H9 (cell line): ENCODE measurements at regions not wholly inside any gene's neighbourhood (a gene's known extent, or its start where the extent isn't known, plus 50 kb on each side); places are given as distances from the start of the nearest gene placed in this dataset.

Experiments
- DNase-seq: peaks from one replicate; pipeline ENCODE4 v3.0.0-alpha.2; 2017
- H2AFZ ChIP-seq: one replicate; pipeline ENCODE4 v1.6.1; 2013; ENCODE audit warnings: mild to moderate bottlenecking, low read length, control low read depth, moderate library complexity
- H2AK5ac ChIP-seq: 2 replicates; pipeline ENCODE4 v1.6.1; 2013; ENCODE audit warnings: low read length, control low read depth, mixed read lengths; ENCODE audit not compliant: insufficient read length
- H2BK120ac ChIP-seq: one replicate; pipeline ENCODE4 v1.6.1; 2013; ENCODE audit warnings: low read depth, mild to moderate bottlenecking, low read length, control low read depth, inconsistent platforms; ENCODE audit not compliant: poor library complexity, severe bottlenecking
- H2BK12ac ChIP-seq: 2 replicates; pipeline ENCODE4 v1.6.1; 2013; ENCODE audit warnings: low read length, control low read depth, mixed read lengths, low read depth; ENCODE audit not compliant: insufficient read length
- H2BK15ac ChIP-seq: 2 replicates; pipeline ENCODE4 v1.6.1; 2013; ENCODE audit warnings: low read depth, low read length, control low read depth
- H2BK20ac ChIP-seq: one replicate; pipeline ENCODE4 v1.6.1; 2013; ENCODE audit warnings: low read depth, mild to moderate bottlenecking, low read length, control low read depth, inconsistent platforms; ENCODE audit not compliant: poor library complexity, severe bottlenecking
- H2BK5ac ChIP-seq: 2 replicates; pipeline ENCODE4 v1.6.1; 2013; ENCODE audit warnings: low read length, control low read depth, mixed read lengths; ENCODE audit not compliant: insufficient read length
- H3K14ac ChIP-seq: 2 replicates; pipeline ENCODE4 v1.6.1; 2013; ENCODE audit warnings: low read length, control low read depth; ENCODE audit not compliant: insufficient read depth
- H3K18ac ChIP-seq: 2 replicates; pipeline ENCODE4 v1.6.1; 2013; ENCODE audit warnings: low read depth, mild to moderate bottlenecking, mixed read lengths, low read length, control low read depth; ENCODE audit not compliant: insufficient read length
- H3K23ac ChIP-seq: 2 replicates; pipeline ENCODE4 v1.6.1; 2013; ENCODE audit warnings: low read length, control low read depth, mixed read lengths, low read depth; ENCODE audit not compliant: insufficient read length
- H3K23me2 ChIP-seq: 2 replicates; pipeline ENCODE4 v1.6.1; 2013; ENCODE audit warnings: low read depth, mild to moderate bottlenecking, mixed read lengths, low read length, control low read depth; ENCODE audit not compliant: insufficient read length, poor library complexity, severe bottlenecking
- H3K27ac ChIP-seq: 2 replicates; pipeline ENCODE4 v1.5.1; 2013; ENCODE audit warnings: low read length, control low read depth, mixed read lengths, low read depth; ENCODE audit not compliant: insufficient read length
- H3K27me3 ChIP-seq: 2 replicates; pipeline ENCODE4 v1.6.1; 2013; ENCODE audit warnings: low read length, control low read depth, inconsistent platforms; ENCODE audit not compliant: insufficient read depth
- H3K4ac ChIP-seq: 2 replicates; pipeline ENCODE4 v1.6.1; 2013; ENCODE audit warnings: low read depth, mild to moderate bottlenecking, control low read depth, inconsistent platforms, low read length, moderate library complexity
- H3K4me1 ChIP-seq: 2 replicates; pipeline ENCODE4 v1.6.1; 2013; ENCODE audit warnings: low read length, control low read depth, inconsistent platforms; ENCODE audit not compliant: insufficient read depth
- H3K4me2 ChIP-seq: 2 replicates; pipeline ENCODE4 v1.6.1; 2013; ENCODE audit warnings: low read length, control low read depth, mixed read lengths; ENCODE audit not compliant: insufficient read length, insufficient read depth
- H3K56ac ChIP-seq: 2 replicates; pipeline ENCODE4 v1.6.1; 2013; ENCODE audit warnings: low read depth, mild to moderate bottlenecking, mixed read lengths, low read length, control low read depth; ENCODE audit not compliant: insufficient read length
- H3K79me1 ChIP-seq: 2 replicates; pipeline ENCODE4 v1.6.1; 2013; ENCODE audit warnings: low read depth, mild to moderate bottlenecking, moderate library complexity, low read length, control low read depth, inconsistent platforms; ENCODE audit not compliant: insufficient read depth, poor library complexity, severe bottlenecking
- H3K79me2 ChIP-seq: 2 replicates; pipeline ENCODE4 v1.6.1; 2013; ENCODE audit warnings: low read length, control low read depth, inconsistent platforms; ENCODE audit not compliant: insufficient read depth
- H3K9ac ChIP-seq: 2 replicates; pipeline ENCODE4 v1.6.1; 2013; ENCODE audit warnings: low read length, control low read depth, mixed read lengths; ENCODE audit not compliant: insufficient read length; ENCODE audit errors: extremely low read depth
- H3K9me3 ChIP-seq: one replicate; pipeline ENCODE4 v1.6.1; 2013; ENCODE audit warnings: low read depth, low read length, inconsistent platforms; ENCODE audit not compliant: control insufficient read depth
- H3T11ph ChIP-seq: one replicate; pipeline ENCODE4 v1.6.1; 2013; ENCODE audit warnings: mild to moderate bottlenecking, low read length, control low read depth, inconsistent platforms
- H4K20me1 ChIP-seq: one replicate; pipeline ENCODE4 v1.6.1; 2013; ENCODE audit not compliant: control insufficient read depth, insufficient read length, insufficient read depth
- H4K5ac ChIP-seq: 2 replicates; pipeline ENCODE4 v1.6.1; 2013; ENCODE audit warnings: low read depth, mild to moderate bottlenecking, mixed read lengths, low read length, control low read depth; ENCODE audit not compliant: insufficient read length
- H4K8ac ChIP-seq: replicated peaks from 2 replicates; pipeline ENCODE4 v1.6.1; 2013; ENCODE audit warnings: low read length, control low read depth, mixed read lengths, low read depth; ENCODE audit not compliant: insufficient read length
- H4K91ac ChIP-seq: 2 replicates; pipeline ENCODE4 v1.6.1; 2013; ENCODE audit warnings: low read depth, mild to moderate bottlenecking, moderate library complexity, mixed read lengths, low read length, control low read depth; ENCODE audit not compliant: insufficient read length
- H3K27ac Mint-ChIP-seq, 3 experiments: 2 replicates in 2 of 3; 3 replicates in 1 of 3; pipeline ENCODE4 v1.8.0; 2020 to 2021; ENCODE audit warnings: mixed read lengths in 3 of 3, mild to moderate bottlenecking in 1 of 3, moderate library complexity in 1 of 3
- H3K27me3 Mint-ChIP-seq: 2 replicates; pipeline ENCODE4 v1.8.0; 2021; ENCODE audit warnings: low read depth, mild to moderate bottlenecking, moderate library complexity, mixed read lengths
- H3K36me3 Mint-ChIP-seq, 3 experiments: 2 replicates in 2 of 3; 3 replicates in 1 of 3; pipeline ENCODE4 v1.8.0; 2020 to 2021; ENCODE audit warnings: low read depth in 3 of 3, mixed read lengths in 3 of 3; ENCODE audit not compliant: insufficient read depth in 1 of 3
- H3K4me1 Mint-ChIP-seq, 2 experiments: 2 replicates each; pipeline ENCODE4 v1.8.0; 2020; ENCODE audit warnings: mixed read lengths in 2 of 2
- H3K4me3 Mint-ChIP-seq, 2 experiments: 2 replicates in 1 of 2; 3 replicates in 1 of 2; pipeline ENCODE4 v1.8.0; 2020 to 2021; ENCODE audit warnings: mild to moderate bottlenecking in 2 of 2, mixed read lengths in 2 of 2, moderate library complexity in 1 of 2
- H3K9me3 Mint-ChIP-seq, 2 experiments: 2 replicates in 1 of 2; 3 replicates in 1 of 2; pipeline ENCODE4 v1.8.0; 2020; ENCODE audit warnings: mild to moderate bottlenecking in 2 of 2, mixed read lengths in 2 of 2, moderate library complexity in 1 of 2
- WGBS: extraction: QIAGEN DNeasy Blood & Tissue Kit; methylation state at CpG from one replicate; pipeline ENCODE4 v1.1.7; 2013; ENCODE audit warnings: missing lambda C conversion rate, low lambda C conversion rate, mixed read lengths; ENCODE audit not compliant: insufficient read length; ENCODE audit errors: extremely low coverage; 5-methylcytosine and 5-hydroxymethylcytosine counted together
- TF ChIP-seq, protein P1 (sequence below): fragments of 200-600 bp; sonication (generic); conservative IDR thresholded peaks from 3 replicates; pipeline ENCODE4 v1.8.0; 2021; ENCODE audit warnings: antibody characterized with exemption, mild to moderate bottlenecking

DNA sequence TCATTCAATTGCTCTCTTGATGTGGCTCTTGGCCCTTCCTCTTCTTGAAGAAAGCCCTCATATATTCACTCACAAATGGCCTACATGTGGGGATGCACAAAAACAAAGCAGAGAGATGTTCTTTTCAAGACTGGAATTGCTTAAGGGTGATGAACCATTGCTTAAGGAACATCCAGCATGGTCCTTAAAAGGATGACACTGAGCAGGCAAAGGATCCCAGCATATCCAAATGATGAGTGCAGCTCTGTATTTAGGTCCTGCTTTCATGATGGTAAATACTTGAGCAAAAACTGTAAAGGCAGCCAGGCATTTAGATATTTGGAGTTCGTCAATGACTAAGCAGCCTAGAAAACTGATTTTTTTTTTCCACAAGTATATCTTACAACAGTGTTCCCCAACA lies 173.8 kb upstream of the ARRDC4 start:
- DNase-seq, result no peak
- no peak overlapping the region for H4K8ac ChIP-seq
- H3K9ac ChIP-seq, result no peak overlapping the region
- no peaks in the 10 kb centered on the region for H3K79me2 ChIP-seq
- peaks cover 0 to under 1% of the 10 kb centered on the region in 2 experiments; a peak in 1 of 4 replicates for H3K4me1 Mint-ChIP-seq
- H2AK5ac ChIP-seq, result no peak overlapping the region
- H3K27me3 Mint-ChIP-seq, result no peaks in the 10 kb centered on the region; the same call in none of the 2 replicates
- no peak overlapping the region for H2BK120ac ChIP-seq
- H4K20me1 ChIP-seq, result no peaks in the 10 kb centered on the region
- no peaks in the 10 kb centered on the region for H3K79me1 ChIP-seq
- TF ChIP-seq, protein P1, sequence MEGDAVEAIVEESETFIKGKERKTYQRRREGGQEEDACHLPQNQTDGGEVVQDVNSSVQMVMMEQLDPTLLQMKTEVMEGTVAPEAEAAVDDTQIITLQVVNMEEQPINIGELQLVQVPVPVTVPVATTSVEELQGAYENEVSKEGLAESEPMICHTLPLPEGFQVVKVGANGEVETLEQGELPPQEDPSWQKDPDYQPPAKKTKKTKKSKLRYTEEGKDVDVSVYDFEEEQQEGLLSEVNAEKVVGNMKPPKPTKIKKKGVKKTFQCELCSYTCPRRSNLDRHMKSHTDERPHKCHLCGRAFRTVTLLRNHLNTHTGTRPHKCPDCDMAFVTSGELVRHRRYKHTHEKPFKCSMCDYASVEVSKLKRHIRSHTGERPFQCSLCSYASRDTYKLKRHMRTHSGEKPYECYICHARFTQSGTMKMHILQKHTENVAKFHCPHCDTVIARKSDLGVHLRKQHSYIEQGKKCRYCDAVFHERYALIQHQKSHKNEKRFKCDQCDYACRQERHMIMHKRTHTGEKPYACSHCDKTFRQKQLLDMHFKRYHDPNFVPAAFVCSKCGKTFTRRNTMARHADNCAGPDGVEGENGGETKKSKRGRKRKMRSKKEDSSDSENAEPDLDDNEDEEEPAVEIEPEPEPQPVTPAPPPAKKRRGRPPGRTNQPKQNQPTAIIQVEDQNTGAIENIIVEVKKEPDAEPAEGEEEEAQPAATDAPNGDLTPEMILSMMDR, result no peak
- H4K5ac ChIP-seq, result no peak overlapping the region
- H3K36me3 Mint-ChIP-seq, result no peaks in the 10 kb centered on the region
- H2AFZ ChIP-seq, result no peak overlapping the region
- no peaks in the 10 kb centered on the region; a peak in 1 of 5 replicates for H3K9me3 Mint-ChIP-seq
- H2BK20ac ChIP-seq, result no peak overlapping the region
- H3K14ac ChIP-seq, result no peak overlapping the region
- no peak overlapping the region for H3K56ac ChIP-seq
- H2BK15ac ChIP-seq, result no peak overlapping the region
- WGBS, result no CpG with 5 or more reads among the region's 1 CpG
- H3K4me3 Mint-ChIP-seq, result no peak overlapping the region
- H2BK5ac ChIP-seq, result no peak overlapping the region
- H2BK12ac ChIP-seq, result no peak overlapping the region
- no peak overlapping the region for H3K4me2 ChIP-seq
- no peaks in the 10 kb centered on the region for H3K23me2 ChIP-seq
- no peak overlapping the region for H3K18ac ChIP-seq
- H3K4me1 ChIP-seq, result no peaks in the 10 kb centered on the region
- H3K23ac ChIP-seq, result no peak overlapping the region
- no peak overlapping the region for H3K4ac ChIP-seq
- H3K27me3 ChIP-seq, result no peaks in the 10 kb centered on the region
- no peak overlapping the region for H3K27ac ChIP-seq
- H3T11ph ChIP-seq, result no peak overlapping the region
- no peak overlapping the region for H3K27ac Mint-ChIP-seq
- no peak overlapping the region for H4K91ac ChIP-seq
- no peaks in the 10 kb centered on the region for H3K9me3 ChIP-seq
